HFF-Myc (cell line): ENCODE measurements at regions not wholly inside any gene's neighbourhood (a gene's known extent, or its start where the extent isn't known, plus 50 kb on each side); places are given as distances from the start of the nearest gene placed in this dataset.

Experiments used
- DNase-seq: peaks from one replicate; pipeline ENCODE4 v3.0.0-alpha.2; 2011; ENCODE audit warnings: low read depth; ENCODE audit errors: extremely low read depth
- H3K4me3 ChIP-seq: replicated peaks from 2 replicates; pipeline ENCODE4 v1.5.1; 2011; ENCODE audit warnings: low read depth, mild to moderate bottlenecking, control low read depth, low read length
- TF ChIP-seq, protein P1 (sequence below): IDR thresholded peaks from 2 replicates; pipeline ENCODE4 v1.5.1; 2012; ENCODE audit warnings: mild to moderate bottlenecking, low read depth, low read length, control low read depth; ENCODE audit errors: missing control alignments

DNA sequence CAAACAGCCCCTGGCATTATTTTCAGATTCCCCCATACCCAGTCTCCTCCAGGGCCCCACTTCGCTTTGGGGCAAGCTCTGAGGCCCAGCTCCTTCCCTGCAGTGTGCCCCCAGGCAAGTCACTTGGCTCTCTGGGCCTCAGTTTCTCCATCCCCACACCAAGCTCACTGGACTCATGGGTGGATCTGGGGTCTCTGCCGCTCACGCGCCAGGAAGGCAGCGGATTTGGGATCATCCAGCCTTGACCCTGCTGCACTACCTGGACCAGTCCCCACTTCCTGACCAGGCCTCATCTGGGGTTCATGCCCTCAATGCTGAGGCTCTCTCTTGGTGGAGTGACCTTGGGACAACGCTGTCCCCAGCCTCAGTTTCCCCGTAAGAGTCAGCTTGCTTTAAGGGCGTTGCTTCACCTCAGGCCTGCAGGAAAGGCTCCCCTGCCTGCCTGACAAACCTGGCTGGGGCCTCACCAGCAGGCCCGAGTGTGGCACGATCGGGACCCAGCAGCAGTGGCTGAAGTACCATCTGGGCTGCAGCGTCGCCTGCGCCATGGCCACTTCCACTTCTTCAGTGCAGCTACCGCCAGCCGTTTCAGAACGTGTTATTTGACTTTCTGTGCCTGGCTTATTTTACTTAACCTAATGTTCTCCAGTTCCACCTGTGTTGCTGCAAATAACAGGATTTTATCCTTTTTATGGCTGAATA is 519.6 kb upstream of the SEMA6A start:
- no peak for DNase-seq
- no peak overlapping the region for H3K4me3 ChIP-seq
- TF ChIP-seq, protein P1, sequence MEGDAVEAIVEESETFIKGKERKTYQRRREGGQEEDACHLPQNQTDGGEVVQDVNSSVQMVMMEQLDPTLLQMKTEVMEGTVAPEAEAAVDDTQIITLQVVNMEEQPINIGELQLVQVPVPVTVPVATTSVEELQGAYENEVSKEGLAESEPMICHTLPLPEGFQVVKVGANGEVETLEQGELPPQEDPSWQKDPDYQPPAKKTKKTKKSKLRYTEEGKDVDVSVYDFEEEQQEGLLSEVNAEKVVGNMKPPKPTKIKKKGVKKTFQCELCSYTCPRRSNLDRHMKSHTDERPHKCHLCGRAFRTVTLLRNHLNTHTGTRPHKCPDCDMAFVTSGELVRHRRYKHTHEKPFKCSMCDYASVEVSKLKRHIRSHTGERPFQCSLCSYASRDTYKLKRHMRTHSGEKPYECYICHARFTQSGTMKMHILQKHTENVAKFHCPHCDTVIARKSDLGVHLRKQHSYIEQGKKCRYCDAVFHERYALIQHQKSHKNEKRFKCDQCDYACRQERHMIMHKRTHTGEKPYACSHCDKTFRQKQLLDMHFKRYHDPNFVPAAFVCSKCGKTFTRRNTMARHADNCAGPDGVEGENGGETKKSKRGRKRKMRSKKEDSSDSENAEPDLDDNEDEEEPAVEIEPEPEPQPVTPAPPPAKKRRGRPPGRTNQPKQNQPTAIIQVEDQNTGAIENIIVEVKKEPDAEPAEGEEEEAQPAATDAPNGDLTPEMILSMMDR, result no peak

DNA sequence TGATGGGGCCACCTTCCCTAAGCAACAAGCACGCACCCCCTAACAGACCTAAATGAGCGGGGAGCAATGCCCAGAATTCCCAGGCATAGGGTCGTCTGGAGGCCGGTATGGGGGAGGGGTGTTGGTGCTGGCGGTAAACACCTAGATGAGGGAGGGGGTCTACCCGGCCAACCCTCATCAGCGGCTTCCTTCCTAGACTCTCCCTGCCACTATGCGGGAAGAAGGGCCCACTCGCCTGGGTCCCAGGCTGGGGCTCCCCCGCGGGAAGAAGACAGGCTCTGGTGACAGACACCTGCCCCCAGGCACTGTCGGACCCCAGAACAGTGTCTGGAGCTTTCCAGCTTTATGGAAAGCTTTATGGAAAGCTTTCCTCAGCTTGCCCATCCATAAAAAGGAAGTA is 519.0 kb upstream of the SEMA6A start:
- H3K4me3 ChIP-seq, result no peak overlapping the region
- no peak for DNase-seq
- TF ChIP-seq, protein P1, result no peak

DNA sequence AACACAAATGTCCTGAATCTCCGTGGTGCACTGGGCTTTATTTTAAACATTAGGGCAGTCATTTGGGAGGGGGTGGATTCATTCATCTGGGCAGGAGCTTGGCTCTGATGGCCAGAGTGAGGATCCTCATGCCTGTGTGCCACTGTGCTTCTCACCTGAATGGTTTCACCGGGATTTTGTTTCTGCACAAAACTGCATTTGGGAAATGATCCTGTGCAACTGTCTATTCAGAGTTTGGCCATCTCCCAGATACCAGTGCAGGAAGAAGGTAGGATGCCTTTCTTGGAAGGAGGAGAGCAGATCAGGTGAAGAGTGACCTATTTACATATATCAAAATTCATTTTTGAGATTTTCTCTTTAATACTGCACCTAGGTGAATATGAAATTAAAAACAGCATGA is 514.4 kb upstream of the SEMA6A start:
- H3K4me3 ChIP-seq, result no peak overlapping the region
- DNase-seq, result no peak
- TF ChIP-seq, protein P1, result no peak

DNA sequence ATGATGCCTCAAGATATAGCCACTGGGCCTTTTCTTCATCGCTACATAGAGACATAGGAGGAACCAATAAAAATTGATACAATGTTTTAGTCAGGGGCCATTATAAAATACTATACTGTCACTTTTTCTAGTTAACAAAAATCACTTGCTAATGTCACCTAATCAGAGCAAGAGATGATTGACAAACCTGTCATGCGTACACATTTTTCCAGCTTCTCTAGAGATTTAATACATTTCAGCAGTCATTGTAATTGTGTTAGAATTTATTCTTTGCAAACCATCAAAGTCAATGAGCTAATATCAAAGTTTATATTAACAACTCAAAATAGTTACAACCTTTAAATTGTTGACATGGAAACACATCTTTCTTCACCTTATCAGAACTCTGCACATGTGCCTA is 513.6 kb upstream of the SEMA6A start:
- H3K4me3 ChIP-seq, result no peak overlapping the region
- TF ChIP-seq, protein P1, result no peak
- no peak for DNase-seq

DNA sequence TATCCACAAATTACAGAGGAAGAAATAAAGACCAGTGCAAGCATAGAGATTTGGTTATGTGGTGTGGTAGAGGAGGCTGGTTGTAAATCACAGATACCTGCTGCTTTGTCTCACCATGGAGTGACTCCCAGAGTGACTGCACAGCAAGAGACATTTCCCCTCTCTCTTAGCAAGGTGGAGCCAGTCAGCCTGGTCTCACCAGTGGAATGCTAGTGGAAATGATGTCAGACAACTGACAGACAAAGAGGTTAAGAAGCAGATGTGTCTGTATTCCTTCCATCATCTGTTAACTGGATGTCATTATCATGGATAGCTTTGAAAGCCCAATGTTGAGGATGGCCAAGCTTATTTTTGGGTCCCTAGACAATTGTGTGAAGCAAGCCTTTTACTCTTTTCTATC is 509.4 kb upstream of the SEMA6A start:
- no peak overlapping the region for H3K4me3 ChIP-seq
- TF ChIP-seq, protein P1, result no peak
- DNase-seq, result no peak

DNA sequence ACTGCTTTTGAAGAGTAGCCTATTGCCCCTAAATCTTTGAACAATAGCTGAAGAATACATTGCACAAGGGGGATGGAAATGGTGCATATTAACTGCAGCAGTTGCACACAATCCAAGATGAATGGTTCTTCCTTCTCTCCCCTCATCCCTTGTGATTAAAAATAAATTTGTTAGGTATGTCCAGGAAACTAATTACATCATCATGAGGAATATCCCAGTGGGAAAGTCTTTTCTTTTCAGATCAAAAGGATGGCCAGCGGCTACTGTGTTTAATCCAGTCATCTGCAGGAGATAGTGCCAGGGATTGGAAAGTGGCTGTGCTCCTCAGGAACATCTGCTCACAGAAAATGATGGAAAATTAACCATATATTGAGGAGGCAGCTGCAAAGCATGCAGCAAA is 508.4 kb upstream of the SEMA6A start:
- no peak overlapping the region for H3K4me3 ChIP-seq
- no peak for DNase-seq
- TF ChIP-seq, protein P1, result no peak

DNA sequence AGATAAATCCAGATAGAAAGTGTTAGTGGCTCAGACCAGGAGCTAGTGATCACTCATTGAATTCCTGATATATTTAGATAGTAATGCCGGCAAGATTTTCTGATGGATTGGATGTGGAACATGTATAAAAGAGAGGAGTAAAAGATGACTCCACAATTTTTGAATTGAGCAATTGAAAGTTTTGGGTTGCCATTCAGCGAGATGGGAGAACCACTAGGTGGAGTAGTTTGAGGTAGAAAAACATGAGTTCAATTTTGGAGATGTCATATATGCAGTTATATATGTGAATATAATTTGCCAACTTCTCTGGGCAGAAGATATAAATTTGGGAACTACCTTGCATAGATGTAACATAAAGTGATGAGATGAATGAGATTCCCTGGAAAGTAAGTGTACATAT is 502.5 kb upstream of the SEMA6A start:
- no peak overlapping the region for H3K4me3 ChIP-seq
- DNase-seq, result no peak
- TF ChIP-seq, protein P1, result no peak
